NCI-H1417 treated with DMSO at 0.1 percent for 48 hours (cell line): ENCODE measurements at regions not wholly inside any gene's neighbourhood (a gene's known extent, or its start where the extent isn't known, plus 50 kb on each side); places are given as distances from the start of the nearest gene placed in this dataset.
"Not testable (repeated sequence)": the region's sequence is repeated elsewhere in the genome, so short reads cannot be mapped to it uniquely, and the experiment has no call there.

ENCODE experiments used
- DNase-seq: peaks from one replicate; lab custom pipeline; 2025; lab: John Stamatoyannopoulos, UW

DNA sequence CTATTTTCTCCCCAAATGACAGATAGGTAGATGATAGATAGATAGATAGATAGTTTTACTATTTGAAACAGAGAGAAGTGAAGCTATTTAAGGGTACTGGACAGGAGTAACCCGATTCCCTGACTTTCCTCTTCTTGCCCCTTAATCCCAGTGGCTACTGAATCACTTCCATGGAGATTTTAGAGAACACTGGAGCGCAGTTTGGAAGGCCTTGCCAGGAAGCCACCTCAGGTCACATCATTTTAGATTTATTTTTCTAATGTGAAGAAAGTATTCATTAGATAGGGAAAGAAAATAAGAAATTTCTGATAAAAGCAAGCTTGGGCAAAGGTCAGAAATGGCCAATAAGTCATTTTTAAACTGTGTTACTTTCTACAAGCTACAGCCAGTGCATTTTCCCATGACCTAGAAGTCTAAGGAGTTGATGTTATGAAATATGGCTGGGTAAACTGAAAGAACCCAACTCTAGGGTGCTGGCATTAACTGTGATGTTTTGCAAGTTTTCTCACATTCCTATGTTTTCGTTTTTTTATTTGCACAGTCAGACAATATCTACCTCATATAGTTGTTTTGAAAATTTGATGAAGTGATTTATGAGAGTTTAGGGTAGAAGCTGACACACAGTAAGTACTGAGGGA is 544.7 kb upstream of the PTGER4 start:
- no peak for DNase-seq

DNA sequence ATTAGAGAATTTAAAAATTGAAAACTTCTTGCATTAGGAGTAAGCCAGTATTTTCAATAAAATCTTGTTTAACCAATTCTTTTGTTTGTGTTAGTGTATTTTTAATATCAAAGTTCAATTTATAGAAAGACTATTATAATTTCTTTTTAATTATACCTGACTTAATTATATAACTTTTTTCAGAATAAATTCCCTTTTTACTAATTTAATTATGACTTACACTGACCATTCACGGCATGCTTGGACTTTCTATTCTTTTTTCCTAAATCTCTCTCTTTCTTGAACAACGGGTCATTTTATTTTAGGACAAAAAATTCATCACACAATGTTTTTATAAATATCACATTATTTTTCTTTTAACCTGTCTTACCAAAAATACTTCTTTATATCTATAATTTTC is 555.3 kb upstream of the PTGER4 start:
- DNase-seq, result no peak

DNA sequence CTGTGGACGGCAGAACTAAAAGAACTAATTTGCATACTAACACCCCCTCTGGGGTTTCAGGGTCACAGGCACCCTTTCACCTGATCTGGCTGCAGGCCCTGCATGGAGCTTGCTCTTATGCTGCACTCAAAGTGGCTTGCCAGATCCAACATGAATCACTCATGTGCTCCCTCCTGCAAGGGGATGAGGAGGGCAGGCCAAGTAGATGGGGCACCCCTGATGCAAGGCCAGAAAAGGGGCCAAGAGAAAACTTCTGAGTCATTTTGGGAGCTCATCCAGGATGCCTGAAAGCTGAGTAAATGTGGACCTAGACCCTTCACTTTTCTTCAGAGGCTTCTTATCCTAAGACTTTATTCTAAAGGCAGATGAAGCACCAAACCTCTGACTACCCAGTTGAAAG is 558.5 kb upstream of the PTGER4 start:
- no peak for DNase-seq

DNA sequence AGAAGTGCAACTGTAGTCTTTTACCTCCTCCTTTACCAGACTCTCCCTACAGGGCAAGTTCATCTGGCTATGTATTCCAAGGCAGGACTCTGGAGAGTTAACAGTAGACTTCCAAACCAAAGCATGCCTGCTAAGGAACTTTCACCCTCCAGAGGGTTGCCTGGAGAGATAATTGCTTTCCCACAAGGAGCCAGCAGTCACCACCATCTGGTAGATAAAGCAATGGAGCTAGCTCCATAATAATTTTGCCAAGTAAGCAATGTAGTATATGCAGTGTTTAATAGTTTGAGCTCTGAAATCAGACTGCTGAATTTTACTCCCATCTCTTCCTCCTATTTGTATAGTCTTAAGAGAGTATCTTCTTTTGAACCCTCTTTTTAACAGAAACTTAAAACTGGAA is 566.8 kb upstream of the PTGER4 start:
- DNase-seq, result no peak

DNA sequence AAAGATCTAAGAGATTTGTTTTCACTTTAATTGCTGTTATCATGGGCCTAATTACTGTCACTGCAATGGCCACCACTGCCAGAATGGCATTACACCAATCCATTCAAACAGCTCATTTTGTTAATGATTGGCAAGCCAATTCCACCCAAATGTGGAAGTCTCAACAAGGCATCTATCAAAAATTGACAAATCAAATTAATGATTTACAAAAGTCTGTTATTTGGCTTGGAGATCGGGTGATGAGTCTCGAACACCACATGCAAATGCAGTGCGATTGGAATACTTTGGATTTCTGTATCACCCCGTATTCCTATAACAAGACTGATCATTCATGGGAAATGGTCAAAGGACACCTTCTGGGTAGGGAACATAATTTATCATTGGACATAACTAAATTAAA is 568.7 kb upstream of the PTGER4 start:
- DNase-seq, result not testable (repeated sequence)

DNA sequence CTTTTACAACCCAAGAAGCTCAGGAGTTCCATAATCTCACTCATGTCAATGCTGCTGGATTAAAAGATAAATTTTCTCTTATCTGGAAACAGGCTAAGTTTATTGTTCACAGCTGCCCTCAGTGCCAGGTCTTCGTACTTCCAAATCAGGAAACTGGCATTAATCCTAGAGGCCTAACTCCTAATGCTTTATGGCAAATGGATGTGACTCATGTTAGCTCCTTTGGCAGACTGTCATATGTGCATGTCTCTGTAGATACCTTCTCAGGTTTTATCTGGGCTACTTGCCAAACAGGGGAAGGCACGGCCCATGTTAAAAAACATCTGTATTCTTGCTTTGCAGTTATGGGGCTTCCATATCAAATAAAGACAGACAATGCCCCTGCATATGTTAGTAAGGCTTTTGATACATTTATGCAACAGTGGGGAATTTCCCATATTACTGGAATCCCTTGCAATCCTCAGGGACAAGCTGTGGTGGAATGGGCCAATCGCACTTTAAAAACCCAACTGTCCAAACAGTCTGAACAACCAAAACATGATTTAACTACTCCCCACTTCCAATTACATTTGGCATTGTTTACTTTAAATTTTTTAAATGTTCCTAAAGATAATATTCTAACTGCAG is 570.8 kb upstream of the PTGER4 start:
- DNase-seq, result not testable (repeated sequence)

DNA sequence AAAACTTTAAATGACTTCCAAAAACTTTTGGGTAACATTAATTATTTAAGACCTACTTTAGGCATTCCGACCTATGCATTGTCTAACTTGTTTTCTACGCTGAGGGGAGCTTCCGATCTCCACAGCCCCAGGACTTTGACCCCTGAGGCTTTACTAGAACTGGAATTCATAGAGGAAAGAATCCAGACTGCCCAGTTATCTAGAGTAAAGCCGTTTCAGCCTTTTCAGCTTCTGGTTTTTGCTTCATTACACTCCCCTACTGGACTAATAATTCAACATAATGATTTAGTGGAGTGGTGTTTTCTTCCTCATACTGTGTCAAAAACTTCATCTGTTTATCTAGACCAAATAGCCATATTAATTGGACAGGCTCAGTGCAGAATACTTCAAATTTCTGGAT is 571.9 kb upstream of the PTGER4 start:
- not testable (repeated sequence) for DNase-seq

DNA sequence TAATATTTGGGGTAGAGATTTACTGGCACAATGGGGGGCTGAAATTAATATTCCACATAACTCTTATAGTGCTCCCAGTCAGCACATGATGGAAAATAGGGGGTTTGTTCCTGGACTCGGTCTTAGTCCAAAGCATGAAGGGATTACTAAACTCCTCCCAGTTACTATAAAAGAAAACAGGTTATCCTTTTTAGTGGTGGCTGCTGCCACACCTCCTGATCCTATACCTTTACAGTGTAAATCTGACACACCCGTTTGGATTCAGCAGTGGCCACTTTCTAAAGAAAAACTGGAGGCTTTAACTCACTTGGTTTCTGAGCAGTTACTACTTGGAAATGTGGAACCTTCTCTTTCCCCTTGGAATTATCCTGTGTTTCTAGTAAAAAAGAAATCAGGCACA is 572.9 kb upstream of the PTGER4 start:
- no peak for DNase-seq

DNA sequence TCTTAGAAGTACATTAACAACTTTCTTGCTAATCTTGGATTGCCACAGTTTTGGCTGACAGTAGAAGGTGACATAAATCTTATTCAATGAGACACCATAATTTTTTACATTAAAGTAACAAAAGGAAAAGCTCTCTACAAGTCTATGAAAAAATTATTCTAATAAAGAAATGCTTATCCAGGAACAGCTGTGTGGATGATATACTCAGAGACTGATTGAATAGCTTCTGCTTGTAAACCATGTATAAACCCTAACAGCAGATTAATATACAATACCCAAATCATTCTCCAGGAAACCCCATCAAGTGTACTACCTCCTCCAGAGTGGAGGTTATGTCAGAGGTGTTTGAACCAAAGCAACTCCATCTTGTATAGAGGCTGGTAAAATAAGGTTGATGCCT is 581.4 kb upstream of the PTGER4 start:
- no peak for DNase-seq

DNA sequence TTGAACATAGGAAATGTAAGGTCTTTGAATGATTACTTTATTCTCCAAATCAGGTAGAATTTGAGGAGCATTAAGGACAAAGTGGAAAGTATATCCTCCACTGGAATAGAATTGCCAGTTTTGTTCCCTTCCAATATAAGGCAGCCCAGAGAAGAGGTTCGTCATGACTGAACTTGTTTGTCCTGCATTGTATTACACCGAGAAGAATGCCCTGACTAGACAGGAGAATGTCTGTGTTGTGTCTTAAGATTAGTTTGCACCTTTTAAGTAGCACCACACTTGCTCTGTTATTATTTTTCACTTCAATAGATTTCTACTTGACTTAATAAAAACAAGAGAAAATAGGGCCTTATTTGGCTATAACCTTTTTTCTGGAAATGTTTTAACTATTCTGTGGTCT is 586.2 kb upstream of the PTGER4 start:
- no peak for DNase-seq

DNA sequence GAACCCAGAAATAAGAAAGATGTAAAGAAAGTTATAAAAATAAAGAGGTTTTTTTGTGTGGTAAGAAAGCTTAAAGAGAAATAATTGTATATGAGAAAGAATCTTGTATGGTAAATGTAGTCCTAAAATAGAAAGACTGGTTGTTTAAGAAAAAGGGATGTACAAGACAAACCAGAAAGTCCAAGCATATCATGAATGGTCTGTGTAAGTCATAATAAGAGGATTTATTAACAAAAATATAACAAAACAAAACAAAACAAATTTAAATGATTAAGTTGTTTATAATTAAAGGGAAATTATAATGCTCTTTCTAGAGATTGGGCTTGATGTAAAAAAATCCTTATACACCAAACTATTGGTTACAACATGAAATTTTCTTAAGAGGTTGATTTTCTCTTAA is 590.4 kb upstream of the PTGER4 start:
- DNase-seq, result no peak

DNA sequence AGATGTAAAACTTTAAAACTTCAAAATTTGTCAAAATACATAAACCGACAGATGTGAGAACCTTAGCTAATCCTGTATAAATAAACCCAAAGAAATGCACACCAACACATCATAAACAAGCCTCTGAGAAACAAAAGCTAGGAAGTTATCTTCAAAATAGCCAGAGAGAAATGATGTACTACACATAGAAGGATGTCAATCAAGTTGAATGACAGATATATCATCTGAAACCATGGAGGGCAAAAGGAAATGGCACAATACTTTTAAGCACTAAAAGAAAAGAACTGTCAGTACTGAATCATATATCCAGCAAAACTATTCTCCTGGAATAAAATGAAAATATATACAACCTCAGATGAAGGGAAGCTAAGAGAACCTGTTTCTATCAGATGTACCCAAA is 595.1 kb upstream of the PTGER4 start:
- DNase-seq, result no peak

DNA sequence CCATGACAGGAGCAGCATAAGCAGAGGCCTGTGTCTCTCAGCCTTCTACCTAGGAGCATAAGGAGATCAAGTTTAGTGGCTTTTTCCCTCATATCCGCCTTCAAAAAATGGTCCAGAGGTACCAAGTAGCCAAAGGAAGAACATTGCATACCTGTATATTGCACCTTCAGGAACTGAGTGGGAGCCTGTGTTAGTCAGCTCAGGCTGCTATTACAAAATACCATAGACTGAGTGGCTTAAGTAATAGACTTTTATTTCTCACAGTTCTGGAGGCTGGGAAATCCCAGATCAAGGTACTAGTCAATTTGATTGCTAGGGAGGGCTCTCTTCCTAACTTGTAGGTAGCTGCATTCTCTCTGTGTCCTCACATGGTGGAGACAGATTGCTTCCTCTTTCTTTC is 597.4 kb upstream of the PTGER4 start:
- DNase-seq, result no peak

DNA sequence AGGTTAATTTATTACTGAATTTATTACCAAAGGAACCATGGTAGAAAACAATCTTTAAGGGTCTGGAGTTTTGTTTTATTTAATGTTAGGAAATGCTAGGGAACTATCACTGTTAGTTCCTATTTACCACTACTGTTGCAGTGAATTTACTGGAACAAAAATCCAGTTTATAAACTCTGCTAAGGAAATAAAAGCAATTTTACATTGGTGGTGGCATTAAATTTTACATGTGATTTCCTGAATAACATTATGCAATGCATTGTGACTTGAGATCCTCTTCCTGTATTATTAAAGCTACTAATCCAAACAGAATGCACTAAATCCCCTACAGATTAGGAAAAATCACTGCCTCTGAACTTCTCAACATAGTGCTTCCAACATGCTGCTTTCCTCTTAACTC is 599.5 kb upstream of the PTGER4 start:
- no peak for DNase-seq

DNA sequence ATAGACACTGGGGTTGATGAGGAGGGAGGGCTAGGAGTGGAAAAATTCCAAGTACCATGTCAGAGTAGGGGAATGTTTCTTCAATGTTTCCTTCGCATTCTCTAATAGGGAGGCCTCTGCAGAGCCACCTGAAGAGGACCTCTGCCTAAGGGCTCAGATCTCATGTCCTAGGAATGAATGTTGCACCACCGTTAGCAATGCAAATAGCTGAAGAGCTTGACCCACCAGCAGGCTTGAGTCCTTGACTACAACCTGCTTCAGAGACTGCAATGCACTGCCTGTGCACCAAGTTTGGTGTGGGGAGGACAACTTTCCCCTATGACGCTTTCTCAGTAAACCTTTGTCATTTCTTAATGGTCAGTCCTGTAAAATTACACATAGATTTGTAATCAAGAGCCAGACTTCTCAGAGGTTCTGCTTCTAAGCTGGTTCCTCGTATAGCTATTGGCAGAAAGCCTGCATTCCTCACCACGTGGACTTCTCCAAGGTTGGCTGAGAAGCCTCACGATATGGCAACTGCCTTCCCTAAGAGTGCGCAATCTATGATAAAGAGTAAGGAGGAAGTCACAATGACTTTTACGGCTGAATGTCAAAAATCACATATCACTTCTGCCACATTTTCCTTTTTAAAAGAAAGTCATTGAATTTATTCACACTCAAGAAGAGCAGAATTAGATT is 600.7 kb upstream of the PTGER4 start:
- no peak for DNase-seq

DNA sequence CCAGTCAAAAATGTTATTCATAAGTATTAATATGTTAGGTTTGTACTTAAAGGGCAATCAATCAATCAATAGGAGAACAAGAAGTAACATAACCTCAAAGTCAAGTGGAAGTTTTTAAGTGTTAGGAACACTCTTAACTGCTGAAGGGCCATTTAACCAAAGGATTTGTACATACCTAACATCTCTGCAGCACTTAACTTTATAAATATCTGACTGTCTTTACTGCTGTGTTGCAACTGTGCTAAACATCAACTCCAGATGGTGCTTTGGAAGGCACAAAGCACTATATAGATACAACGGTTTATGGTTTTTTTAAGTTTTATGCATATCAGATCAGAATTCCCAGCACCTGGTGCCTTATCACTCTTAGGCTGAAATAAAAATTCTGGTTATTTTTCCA is 604.9 kb upstream of the PTGER4 start:
- no peak for DNase-seq

DNA sequence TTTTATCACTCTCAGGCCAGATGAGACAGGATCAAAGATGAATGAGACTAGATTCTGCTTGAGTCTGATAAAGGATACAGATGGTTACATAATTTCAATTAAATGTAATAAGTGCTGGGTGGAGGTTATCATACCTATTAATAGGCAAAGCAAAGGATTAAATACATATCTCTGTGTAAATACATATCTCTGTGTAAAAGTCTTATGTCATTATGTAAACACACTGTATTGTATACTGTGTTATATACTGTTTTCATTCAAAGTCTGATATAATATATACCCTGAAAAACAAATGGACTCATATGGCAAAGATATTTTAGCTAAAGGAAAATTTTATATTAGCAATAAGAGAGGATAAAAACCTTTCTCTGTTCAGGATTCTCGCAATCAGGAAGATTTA is 605.8 kb upstream of the PTGER4 start:
- DNase-seq, result no peak

DNA sequence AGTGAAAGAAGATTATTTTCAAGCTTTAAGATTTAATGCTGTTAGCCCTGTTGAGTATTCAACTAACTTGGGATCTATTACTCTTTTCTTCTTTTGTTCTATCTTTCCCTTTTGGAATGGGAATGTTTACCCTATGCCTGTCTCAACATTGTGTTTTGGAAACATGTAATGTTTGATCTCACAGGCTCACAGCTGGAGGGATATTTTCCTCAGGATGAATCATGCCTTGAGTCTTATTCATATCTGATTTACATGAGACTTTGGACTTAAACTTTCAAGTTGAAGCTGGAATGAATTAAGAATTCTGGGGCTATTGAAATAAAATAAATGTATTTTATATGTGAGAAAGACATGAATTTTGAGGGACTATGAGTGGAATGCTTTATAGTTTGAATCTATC is 607.8 kb upstream of the PTGER4 start:
- no peak for DNase-seq

DNA sequence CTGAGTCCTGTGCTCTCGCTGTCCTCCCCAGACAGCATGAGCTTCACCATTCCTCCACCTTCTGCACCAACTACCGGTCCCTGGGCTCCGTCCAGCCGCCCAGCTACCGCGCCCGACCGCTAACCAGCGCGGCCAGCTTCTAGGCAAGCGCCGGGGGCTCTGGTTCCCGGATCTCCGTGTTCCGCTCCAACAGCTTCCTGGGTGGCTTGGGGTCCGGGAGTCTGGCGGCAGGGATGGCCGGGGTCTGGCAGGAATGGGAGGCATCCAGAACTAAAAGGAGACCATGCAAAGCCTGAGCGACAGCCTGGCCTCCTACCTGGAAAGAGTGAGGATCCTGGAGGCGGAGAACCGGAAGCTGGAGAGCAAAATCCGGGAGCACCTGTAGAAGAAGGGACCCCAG is 613.1 kb upstream of the PTGER4 start:
- no peak for DNase-seq

DNA sequence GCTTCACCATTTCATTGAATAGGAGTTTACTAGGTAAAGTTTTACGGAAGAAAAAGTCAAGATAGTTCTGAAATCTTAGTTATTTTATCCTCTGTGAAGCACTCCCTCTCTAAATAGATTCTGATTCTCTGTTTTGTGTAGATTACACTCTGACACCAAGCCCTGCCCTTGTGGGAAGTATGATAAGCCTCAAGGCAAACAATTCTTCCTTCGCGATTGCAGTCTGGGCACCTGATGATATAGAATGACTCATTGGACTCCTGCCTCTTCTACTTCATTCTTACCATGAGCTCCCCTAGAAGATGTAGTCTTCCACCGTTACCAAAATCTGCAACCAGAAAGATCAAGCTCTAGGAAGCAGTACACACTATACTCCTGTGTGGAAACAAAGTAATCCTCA is 626.9 kb upstream of the PTGER4 start:
- no peak for DNase-seq

DNA sequence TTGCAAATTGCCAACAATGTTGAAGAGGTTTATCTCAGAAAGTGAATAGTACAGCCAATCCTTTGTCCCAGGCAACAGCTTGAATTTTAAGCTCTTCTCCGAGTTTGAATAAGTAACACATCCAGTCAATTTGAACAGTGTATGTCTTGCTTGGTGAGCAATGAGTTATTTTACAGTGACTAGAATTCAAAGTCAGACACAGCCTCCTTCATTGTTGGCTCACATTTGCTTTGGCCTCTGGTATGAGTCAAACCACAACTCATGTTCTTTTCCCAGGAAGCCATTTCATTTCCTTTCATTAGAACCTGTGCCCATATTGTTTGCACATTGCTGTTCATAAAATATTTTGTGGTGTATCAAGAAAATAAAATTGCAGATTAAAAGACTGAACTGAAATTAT is 622.0 kb upstream of the DAB2 start:
- DNase-seq, result no peak

DNA sequence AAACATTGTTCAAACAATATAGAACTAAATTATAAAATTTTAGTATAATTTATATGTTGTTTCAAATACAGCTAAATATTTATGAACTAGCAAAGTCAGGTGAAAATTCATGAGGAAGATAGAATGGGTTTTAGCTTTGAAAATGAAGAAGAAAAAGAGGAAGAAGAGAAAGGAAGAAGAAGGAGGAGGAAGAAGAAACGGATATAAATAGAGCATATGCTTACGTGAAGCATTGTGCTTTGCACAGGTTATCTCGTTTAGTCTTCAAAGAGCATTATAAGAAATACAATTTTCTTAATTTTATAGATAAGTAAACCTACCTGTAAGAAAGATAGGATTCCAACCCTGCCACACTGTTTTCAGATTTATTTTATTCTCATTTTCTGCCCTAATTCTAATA is 620.6 kb upstream of the DAB2 start:
- no peak for DNase-seq

DNA sequence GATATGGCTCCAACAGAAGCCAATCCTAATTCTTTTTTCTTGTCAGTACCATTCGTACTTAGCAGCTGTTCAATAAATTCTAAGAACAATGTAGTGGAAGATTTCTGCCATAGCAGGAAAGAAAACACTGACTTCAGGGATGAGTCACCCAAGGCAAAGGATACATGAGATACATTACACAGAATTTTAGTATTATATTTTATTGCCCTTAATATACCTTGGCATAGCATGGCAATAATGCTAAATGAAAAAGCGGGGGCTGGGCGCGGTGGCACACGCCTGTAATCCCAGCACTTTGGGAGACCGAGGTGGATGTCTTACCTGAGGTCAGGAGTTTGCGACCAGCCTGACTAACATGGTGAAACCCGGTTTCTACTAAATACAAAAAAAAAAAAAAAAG is 619.1 kb upstream of the DAB2 start:
- DNase-seq, result no peak

DNA sequence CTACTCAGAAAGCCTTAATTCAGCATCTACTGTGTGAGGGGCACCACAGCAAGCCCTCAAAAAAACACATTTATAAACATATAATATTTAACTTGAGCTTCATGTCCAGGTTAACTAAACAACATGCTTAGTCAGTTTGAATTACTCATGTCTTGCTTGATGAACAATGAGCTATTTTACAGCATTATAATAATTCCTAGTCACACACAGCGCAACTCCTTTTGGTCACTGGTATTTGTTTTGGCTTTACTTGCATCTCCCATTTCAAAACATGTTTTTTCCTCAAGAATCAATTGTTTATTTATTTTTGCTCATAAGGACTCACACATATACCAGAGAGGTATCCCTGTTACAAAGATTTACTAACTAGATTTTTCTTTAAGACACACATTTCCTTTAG is 616.7 kb upstream of the DAB2 start:
- no peak for DNase-seq
